Central memory CD8-positive, alpha-beta T cell (primary cell): ENCODE measurements at regions not wholly inside any gene's neighbourhood (a gene's known extent, or its start where the extent isn't known, plus 50 kb on each side); places are given as distances from the start of the nearest gene placed in this dataset.
"Not testable (repeated sequence)": the region's sequence is repeated elsewhere in the genome, so short reads cannot be mapped to it uniquely, and the experiment has no call there.

Source experiments
- ATAC-seq: fragments of 150-1000 bp; cut with Tn5 transposase; replicated peaks from 2 replicates; pipeline ENCODE4 v1.10.0; 2022; ENCODE audit warnings: mild to moderate bottlenecking, moderate FRiP score, moderate number of reproducible peaks; ENCODE audit not compliant: poor library complexity, severe bottlenecking; ENCODE audit errors: extremely low read depth
- DNase-seq, 2 donors: peaks; one replicate each; pipeline ENCODE4 v3.0.0; 2021; ENCODE audit warnings: low spot score in 2 of 2
- H3K27ac Mint-ChIP-seq: one replicate; pipeline ENCODE4 v1.8.0; 2022; ENCODE audit warnings: low read depth, mild to moderate bottlenecking, moderate library complexity, mixed read lengths
- H3K27me3 Mint-ChIP-seq: one replicate; pipeline ENCODE4 v1.8.0; 2022; ENCODE audit warnings: mixed read lengths
- H3K36me3 Mint-ChIP-seq: one replicate; pipeline ENCODE4 v1.8.0; 2022; ENCODE audit warnings: mild to moderate bottlenecking, moderate library complexity, mixed read lengths; ENCODE audit not compliant: insufficient read depth
- H3K4me1 Mint-ChIP-seq: one replicate; pipeline ENCODE4 v1.8.0; 2022; ENCODE audit warnings: mixed read lengths
- H3K4me3 Mint-ChIP-seq: one replicate; pipeline ENCODE4 v1.8.0; 2022; ENCODE audit warnings: mild to moderate bottlenecking, moderate library complexity, mixed read lengths
- H3K9me3 Mint-ChIP-seq: one replicate; pipeline ENCODE4 v1.8.0; 2022; ENCODE audit warnings: mixed read lengths

- peaks cover 10% of the 10 kb centered on the region for H3K27me3 Mint-ChIP-seq
- not testable (repeated sequence) for H3K9me3 Mint-ChIP-seq, H3K27ac Mint-ChIP-seq, DNase-seq, H3K4me3 Mint-ChIP-seq, H3K36me3 Mint-ChIP-seq, H3K4me1 Mint-ChIP-seq, ATAC-seq
Observed at GRCh38 chr11:122193881-122194480, 78.0 kb upstream of the BLID start.

- Mint-ChIP-seq H3K4me3 (no peak overlapping the region), H3K9me3 (no peaks in the 10 kb centered on the region), H3K36me3 (no peaks in the 10 kb centered on the region), H3K4me1 (no peaks in the 10 kb centered on the region), H3K27ac (no peak overlapping the region), H3K27me3 (peaks cover 10% of the 10 kb centered on the region)
- ATAC-seq (no peak), DNase-seq (no peak)
Observed at GRCh38 chr11:122193457-122193856, 77.4 kb upstream of the BLID start.

- no peak overlapping the region for H3K4me3 Mint-ChIP-seq
- no peaks in the 10 kb centered on the region for H3K4me1 Mint-ChIP-seq
- H3K36me3 Mint-ChIP-seq = no peaks in the 10 kb centered on the region
- H3K9me3 Mint-ChIP-seq = no peaks in the 10 kb centered on the region
- no peak overlapping the region for H3K27ac Mint-ChIP-seq
- ATAC-seq (no peak), DNase-seq (no peak)
- H3K27me3 Mint-ChIP-seq = peaks cover 10% of the 10 kb centered on the region
Observed at GRCh38 chr11:122192634-122193255, 76.7 kb upstream of the BLID start.

GRCh38 chr11:122190768-122191167, 74.8 kb upstream of the BLID start:
- no peak overlapping the region for H3K27ac Mint-ChIP-seq
- no peak overlapping the region for H3K4me3 Mint-ChIP-seq
- no peaks in the 10 kb centered on the region for H3K9me3 Mint-ChIP-seq
- H3K4me1 Mint-ChIP-seq = no peaks in the 10 kb centered on the region
- DNase-seq (no peak), ATAC-seq (no peak)
- H3K36me3 Mint-ChIP-seq = no peaks in the 10 kb centered on the region
- H3K27me3 Mint-ChIP-seq = peaks cover 14% of the 10 kb centered on the region

GRCh38 chr11:122189229-122189628, 73.2 kb upstream of the BLID start:
- Mint-ChIP-seq H3K27ac (no peak overlapping the region), H3K4me1 (no peaks in the 10 kb centered on the region), H3K4me3 (no peak overlapping the region), H3K27me3 (peaks cover 29% of the 10 kb centered on the region), H3K36me3 (no peaks in the 10 kb centered on the region), H3K9me3 (peaks cover 6% of the 10 kb centered on the region)
- ATAC-seq = no peak
- no peak for DNase-seq

GRCh38 chr11:122187373-122188165, 71.6 kb upstream of the BLID start:
- no peak overlapping the region for H3K4me3 Mint-ChIP-seq
- H3K27ac Mint-ChIP-seq = no peak overlapping the region
- ATAC-seq = no peak
- H3K9me3 Mint-ChIP-seq = peaks cover 7% of the 10 kb centered on the region
- H3K4me1 Mint-ChIP-seq = no peaks in the 10 kb centered on the region
- no peak for DNase-seq
- H3K36me3 Mint-ChIP-seq = no peaks in the 10 kb centered on the region
- H3K27me3 Mint-ChIP-seq = peaks cover 26% of the 10 kb centered on the region

- peaks cover 7% of the 10 kb centered on the region for H3K9me3 Mint-ChIP-seq
- no peaks in the 10 kb centered on the region for H3K4me1 Mint-ChIP-seq
- no peaks in the 10 kb centered on the region for H3K36me3 Mint-ChIP-seq
- H3K27me3 Mint-ChIP-seq = peaks cover 24% of the 10 kb centered on the region
- no peak overlapping the region for H3K4me3 Mint-ChIP-seq
- DNase-seq = no peak
- no peak for ATAC-seq
- H3K27ac Mint-ChIP-seq = no peak overlapping the region
Observed at GRCh38 chr11:122186439-122187080, 70.5 kb upstream of the BLID start.

GRCh38 chr11:122183933-122184332, 67.9 kb upstream of the BLID start:
- no peak for DNase-seq
- H3K27ac Mint-ChIP-seq = no peak overlapping the region
- H3K27me3 Mint-ChIP-seq = peaks cover 24% of the 10 kb centered on the region
- H3K9me3 Mint-ChIP-seq = peaks cover 7% of the 10 kb centered on the region
- no peak overlapping the region for H3K4me3 Mint-ChIP-seq
- ATAC-seq = no peak
- H3K4me1 Mint-ChIP-seq = no peaks in the 10 kb centered on the region
- H3K36me3 Mint-ChIP-seq = no peaks in the 10 kb centered on the region

GRCh38 chr11:122181893-122182292, 65.9 kb upstream of the BLID start:
- ATAC-seq (no peak), DNase-seq (no peak)
- H3K4me3 Mint-ChIP-seq = no peak overlapping the region
- peaks cover 24% of the 10 kb centered on the region for H3K27me3 Mint-ChIP-seq
- H3K36me3 Mint-ChIP-seq = no peaks in the 10 kb centered on the region
- no peaks in the 10 kb centered on the region for H3K4me1 Mint-ChIP-seq
- H3K9me3 Mint-ChIP-seq = peaks cover 7% of the 10 kb centered on the region
- no peak overlapping the region for H3K27ac Mint-ChIP-seq

- no peak overlapping the region for H3K4me3 Mint-ChIP-seq
- H3K36me3 Mint-ChIP-seq = no peaks in the 10 kb centered on the region
- H3K27me3 Mint-ChIP-seq = peaks cover 24% of the 10 kb centered on the region
- ATAC-seq (no peak), DNase-seq (no peak)
- no peak overlapping the region for H3K27ac Mint-ChIP-seq
- H3K4me1 Mint-ChIP-seq = no peaks in the 10 kb centered on the region
- peaks cover 7% of the 10 kb centered on the region for H3K9me3 Mint-ChIP-seq
Observed at GRCh38 chr11:122181372-122181771, 65.4 kb upstream of the BLID start.

- Mint-ChIP-seq H3K4me1 (no peaks in the 10 kb centered on the region), H3K4me3 (no peak overlapping the region)
- no peak for ATAC-seq
Observed at GRCh38 chr11:122179961-122180834, 64.2 kb upstream of the BLID start.

GRCh38 chr11:122178795-122179194, 62.8 kb upstream of the BLID start:
- Mint-ChIP-seq H3K36me3 (no peaks in the 10 kb centered on the region), H3K4me1 (no peaks in the 10 kb centered on the region), H3K9me3 (no peaks in the 10 kb centered on the region), H3K27ac (no peak overlapping the region), H3K4me3 (no peak overlapping the region), H3K27me3 (peaks cover under 1% of the 10 kb centered on the region)
- ATAC-seq (no peak), DNase-seq (no peak)

More at GRCh38 chr11:122179961-122180834, 64.2 kb upstream of the BLID start:
- H3K27ac Mint-ChIP-seq = no peak overlapping the region
- peaks cover 15% of the 10 kb centered on the region for H3K27me3 Mint-ChIP-seq
- no peak for DNase-seq
- no peaks in the 10 kb centered on the region for H3K36me3 Mint-ChIP-seq
- peaks cover 7% of the 10 kb centered on the region for H3K9me3 Mint-ChIP-seq
